ENCODE measurements at regions not wholly inside any gene's neighbourhood (a gene's known extent, or its start where the extent isn't known, plus 50 kb on each side); places are given as distances from the start of the nearest gene placed in this dataset.

DNA sequence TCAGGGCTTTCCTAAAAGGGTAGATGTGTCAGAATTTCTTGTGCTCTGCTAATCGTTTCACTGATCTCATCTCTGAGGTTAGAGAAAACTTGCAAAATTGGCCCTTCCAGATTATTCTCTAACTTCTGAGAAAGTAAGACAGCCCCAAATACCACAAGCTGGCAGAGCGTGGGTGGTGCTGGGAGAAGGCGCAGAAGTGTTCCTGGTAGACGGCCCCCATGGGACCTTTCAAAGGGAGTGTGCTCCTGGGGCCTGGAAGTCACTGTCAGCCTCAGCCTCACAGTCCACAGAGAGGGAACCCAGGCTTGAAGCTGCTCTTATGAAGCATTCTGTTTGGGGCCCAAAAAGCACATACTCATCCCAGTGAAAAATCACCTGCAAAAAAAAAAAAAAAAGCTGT, 86.5 kb upstream of the PFN2 start:
- TF ChIP-seq CTCF (conservative IDR thresholded peaks at IDR 0.05) (no peak), ZFX (IDR thresholded peaks at IDR 0.05) (no peak)

Data from C4-2B (cell line).